22Rv1 (cell line): ENCODE measurements at regions not wholly inside any gene's neighbourhood (a gene's known extent, or its start where the extent isn't known, plus 50 kb on each side); places are given as distances from the start of the nearest gene placed in this dataset.

Experiments
- ZFX ChIP-seq: fragments of 450-650 bp; IDR thresholded peaks from 2 replicates; pipeline ENCODE4 v1.6.1; 2017; ENCODE audit warnings: antibody characterized with exemption, borderline replicate concordance
- TF ChIP-seq, protein P1 (sequence below): fragments of 450-650 bp; IDR thresholded peaks from 2 replicates; pipeline ENCODE4 v1.5.1; 2017; ENCODE audit warnings: mild to moderate bottlenecking

DNA sequence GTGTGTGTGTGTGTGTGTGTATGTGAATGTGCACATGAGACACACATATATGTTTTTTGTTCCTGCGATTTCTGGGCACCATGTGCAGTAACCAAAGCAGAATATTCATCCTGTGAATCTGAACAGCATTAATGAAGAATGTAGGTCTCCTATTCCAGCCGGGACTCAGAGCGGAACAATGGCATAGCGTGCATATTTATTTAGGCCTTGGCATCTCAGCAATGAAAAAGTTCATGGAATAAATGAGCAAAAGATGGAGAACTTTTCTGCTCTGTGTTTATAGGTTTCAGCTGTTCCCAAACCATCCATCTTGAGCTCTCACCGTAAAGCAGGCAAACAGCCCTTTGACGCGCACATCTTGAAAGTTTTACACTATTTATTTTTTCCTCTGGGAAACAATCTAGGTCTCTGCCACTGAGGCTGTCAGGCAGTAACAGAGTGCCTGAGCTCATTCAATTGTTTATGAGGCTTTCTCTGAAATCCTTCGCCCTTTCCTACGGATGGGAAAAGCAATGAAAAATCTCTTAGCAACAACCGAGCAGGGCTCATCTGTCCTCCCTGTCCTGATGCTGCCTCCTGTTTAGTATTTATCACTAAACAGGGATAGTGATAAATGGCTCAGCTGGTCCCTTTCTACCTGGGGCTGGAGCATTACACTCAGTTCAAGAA lies 65.9 kb upstream of the KCNK12 start:
- TF ChIP-seq, protein P1, sequence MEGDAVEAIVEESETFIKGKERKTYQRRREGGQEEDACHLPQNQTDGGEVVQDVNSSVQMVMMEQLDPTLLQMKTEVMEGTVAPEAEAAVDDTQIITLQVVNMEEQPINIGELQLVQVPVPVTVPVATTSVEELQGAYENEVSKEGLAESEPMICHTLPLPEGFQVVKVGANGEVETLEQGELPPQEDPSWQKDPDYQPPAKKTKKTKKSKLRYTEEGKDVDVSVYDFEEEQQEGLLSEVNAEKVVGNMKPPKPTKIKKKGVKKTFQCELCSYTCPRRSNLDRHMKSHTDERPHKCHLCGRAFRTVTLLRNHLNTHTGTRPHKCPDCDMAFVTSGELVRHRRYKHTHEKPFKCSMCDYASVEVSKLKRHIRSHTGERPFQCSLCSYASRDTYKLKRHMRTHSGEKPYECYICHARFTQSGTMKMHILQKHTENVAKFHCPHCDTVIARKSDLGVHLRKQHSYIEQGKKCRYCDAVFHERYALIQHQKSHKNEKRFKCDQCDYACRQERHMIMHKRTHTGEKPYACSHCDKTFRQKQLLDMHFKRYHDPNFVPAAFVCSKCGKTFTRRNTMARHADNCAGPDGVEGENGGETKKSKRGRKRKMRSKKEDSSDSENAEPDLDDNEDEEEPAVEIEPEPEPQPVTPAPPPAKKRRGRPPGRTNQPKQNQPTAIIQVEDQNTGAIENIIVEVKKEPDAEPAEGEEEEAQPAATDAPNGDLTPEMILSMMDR: no peak
- TF ChIP-seq ZFX: no peak
